A549 (cell line): ENCODE measurements at regions not wholly inside any gene's neighbourhood (a gene's known extent, or its start where the extent isn't known, plus 50 kb on each side); places are given as distances from the start of the nearest gene placed in this dataset.

Source experiments
- CEBPB ChIP-seq, 2 experiments: fragments of >200 bp in 1 of 2; sonication (Bioruptor Twin) in 1 of 2; formaldehyde crosslinking in 1 of 2; IDR thresholded peaks; 2 replicates each; pipeline ENCODE4 v1.6.1; 2012 to 2016
- CTCF ChIP-seq: fragments of >200 bp; sonication (Bioruptor Twin); formaldehyde crosslinking; IDR thresholded peaks from 3 replicates; pipeline ENCODE4 v1.5.1; 2016
- ELK1 ChIP-seq: fragments of 150-350 bp; IDR thresholded peaks from 2 replicates; pipeline ENCODE4 v1.6.1; 2014; ENCODE audit warnings: low read depth, mild to moderate bottlenecking, low read length
- EP300 ChIP-seq, 2 experiments: fragments of >200 bp; sonication (Bioruptor Twin); formaldehyde crosslinking; IDR thresholded peaks; 2 replicates in 1 of 2; 3 replicates in 1 of 2; pipeline ENCODE4 v1.6.1; 2016 to 2017
- HMGXB4 ChIP-seq: fragments of 250-450 bp; sonication (Bioruptor Pico); IDR thresholded peaks from 2 replicates; pipeline ENCODE4 v1.5.0; 2021; ENCODE audit warnings: mild to moderate bottlenecking, moderate library complexity, borderline replicate concordance
- PBX3 ChIP-seq: IDR thresholded peaks from 2 replicates; pipeline ENCODE4 v1.6.1; 2012
- PHF8 ChIP-seq: fragments of 200-600 bp; sonication (generic); IDR thresholded peaks from 2 replicates; pipeline ENCODE4 v1.6.1; 2016; ENCODE audit warnings: low read depth, mild to moderate bottlenecking, antibody characterized with exemption, moderate library complexity, borderline replicate concordance
- POLR2A ChIP-seq: IDR thresholded peaks from 2 replicates; pipeline ENCODE4 v1.6.1; 2012; ENCODE audit warnings: mild to moderate bottlenecking, low read length
- RAD21 ChIP-seq, 2 experiments: fragments of >200 bp in 1 of 2; sonication (Bioruptor Twin) in 1 of 2; formaldehyde crosslinking in 1 of 2; IDR thresholded peaks in 1 of 2; conservative IDR thresholded peaks in 1 of 2; 2 replicates in 1 of 2; 3 replicates in 1 of 2; pipeline ENCODE4 v1.6.1; 2012 to 2018; ENCODE audit warnings: inconsistent platforms in 1 of 2
- RARB ChIP-seq: fragments of 250-450 bp; sonication (Bioruptor Pico); IDR thresholded peaks from 2 replicates; pipeline ENCODE4 v1.8.0; 2021; ENCODE audit warnings: mild to moderate bottlenecking, moderate library complexity
- RNF2 ChIP-seq: fragments of 200-600 bp; sonication (generic); IDR thresholded peaks from 2 replicates; pipeline ENCODE4 v1.6.1; 2016; ENCODE audit warnings: low read depth, mild to moderate bottlenecking, antibody characterized with exemption, moderate library complexity, borderline replicate concordance
- TP53 ChIP-seq: fragments of 250-450 bp; sonication (Bioruptor Pico); IDR thresholded peaks from 2 replicates; pipeline ENCODE4 v1.5.0; 2021; ENCODE audit warnings: mild to moderate bottlenecking, moderate library complexity
- ZNF302 ChIP-seq: fragments of 250-450 bp; sonication (Bioruptor Pico); IDR thresholded peaks from 2 replicates; pipeline ENCODE4 v1.9.0; 2021; ENCODE audit warnings: inconsistent platforms, mild to moderate bottlenecking, moderate library complexity

- TF ChIP-seq CTCF (no peak), PBX3 (no peak), HMGXB4 (CRISPR knock-in tag) (no peak), CEBPB (IDR thresholded peaks at IDR 0.05) (no peak), PHF8 (no peak), EP300 (IDR thresholded peaks at IDR 0.05) (no peak), POLR2A (no peak), RARB (CRISPR knock-in tag) (no peak), TP53 (CRISPR knock-in tag) (no peak), ZNF302 (no peak), RAD21 (conservative IDR thresholded peaks at IDR 0.05 in 1 of 2, IDR thresholded peaks at IDR 0.05 in 1 of 2) (no peak), RNF2 (no peak), ELK1 (no peak)
Observed at GRCh38 chr5:167813389-167813788, 478.1 kb upstream of the WWC1 start.
